Activated T-helper 1 cell treated with Interleukin-2 at 50 U/mL for 16 hours (primary cell): ENCODE measurements at regions not wholly inside any gene's neighbourhood (a gene's known extent, or its start where the extent isn't known, plus 50 kb on each side); places are given as distances from the start of the nearest gene placed in this dataset.

Source experiments
- DNase-seq: peaks from one replicate; pipeline ENCODE4 v3.0.0-alpha.2; 2020; ENCODE audit warnings: low read depth

DNA sequence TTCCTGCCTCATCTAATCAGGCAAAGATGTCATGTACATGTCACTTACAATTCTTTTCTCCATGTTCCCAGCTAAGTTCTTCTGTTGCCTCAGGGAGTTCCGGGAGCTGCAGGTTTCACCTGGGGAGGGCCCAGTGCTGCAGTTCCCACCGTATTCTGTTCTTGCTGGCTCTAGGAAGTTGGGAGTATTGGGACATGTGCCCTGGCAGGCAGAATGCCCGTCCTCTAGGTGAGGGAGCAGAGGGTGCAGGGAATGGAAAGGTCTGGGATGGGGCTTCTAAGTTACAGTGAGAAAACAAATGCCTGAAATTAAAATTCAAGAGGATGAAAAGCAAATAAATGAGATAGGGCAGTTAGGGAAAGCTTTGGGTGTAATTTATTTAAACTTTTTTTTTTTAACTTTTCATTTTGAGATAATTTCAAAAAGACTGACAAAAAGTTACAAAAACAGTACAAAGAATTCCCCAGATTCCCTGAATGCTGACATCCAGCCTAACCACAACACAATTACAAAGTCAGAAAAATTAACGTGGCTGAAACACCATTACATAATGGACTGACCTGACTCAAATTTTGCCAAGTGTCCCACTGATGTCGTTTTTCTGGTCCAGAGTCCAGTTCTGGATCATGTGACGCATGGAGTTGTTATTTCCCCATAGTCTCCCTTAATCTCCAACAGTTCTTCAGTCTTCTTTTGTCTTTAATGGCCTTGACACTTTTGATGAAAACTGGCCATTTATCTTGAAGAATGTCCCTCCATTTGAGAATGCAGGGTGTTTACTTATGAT, 187.2 kb upstream of the MYL2 start:
- no peak for DNase-seq

DNA sequence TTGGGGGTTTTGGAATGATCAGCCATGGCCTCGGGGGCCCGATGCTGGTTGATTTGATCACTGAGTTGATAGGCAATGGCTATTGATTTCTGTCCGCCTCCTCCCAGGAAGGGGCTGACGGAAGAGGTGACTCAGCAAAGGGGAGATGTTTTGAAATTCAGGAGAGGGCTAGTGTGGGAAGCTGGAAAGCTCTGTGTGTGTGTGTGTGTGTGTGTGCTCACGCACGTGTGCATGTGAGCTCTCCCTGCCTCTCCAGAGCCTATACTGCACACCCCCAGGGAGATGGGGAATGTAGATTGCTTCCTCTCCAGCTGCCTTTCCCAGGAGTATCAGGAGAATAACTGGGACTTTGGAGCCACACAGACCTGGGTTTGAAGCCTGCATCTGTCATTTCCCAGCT, 184.9 kb upstream of the MYL2 start:
- no peak for DNase-seq

DNA sequence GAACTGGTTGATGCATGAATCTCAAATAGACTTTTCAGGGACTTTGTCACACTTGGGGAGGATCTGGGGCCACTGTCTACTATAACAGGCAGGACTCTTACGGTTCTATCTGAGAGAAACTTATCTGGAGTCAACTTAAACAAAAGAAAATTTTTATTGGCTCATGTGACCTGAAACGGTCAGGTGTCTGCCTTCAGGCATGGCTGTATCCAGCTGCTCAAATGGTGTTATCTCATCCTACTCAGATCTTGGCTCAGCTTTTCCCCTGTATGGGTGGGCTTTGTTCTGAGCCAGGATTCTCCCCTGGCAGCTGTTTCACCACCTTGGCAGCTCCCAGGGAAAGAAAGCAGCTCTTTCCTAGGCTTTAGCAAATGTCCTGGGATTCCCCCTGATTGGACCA, 183.2 kb upstream of the MYL2 start:
- no peak for DNase-seq

DNA sequence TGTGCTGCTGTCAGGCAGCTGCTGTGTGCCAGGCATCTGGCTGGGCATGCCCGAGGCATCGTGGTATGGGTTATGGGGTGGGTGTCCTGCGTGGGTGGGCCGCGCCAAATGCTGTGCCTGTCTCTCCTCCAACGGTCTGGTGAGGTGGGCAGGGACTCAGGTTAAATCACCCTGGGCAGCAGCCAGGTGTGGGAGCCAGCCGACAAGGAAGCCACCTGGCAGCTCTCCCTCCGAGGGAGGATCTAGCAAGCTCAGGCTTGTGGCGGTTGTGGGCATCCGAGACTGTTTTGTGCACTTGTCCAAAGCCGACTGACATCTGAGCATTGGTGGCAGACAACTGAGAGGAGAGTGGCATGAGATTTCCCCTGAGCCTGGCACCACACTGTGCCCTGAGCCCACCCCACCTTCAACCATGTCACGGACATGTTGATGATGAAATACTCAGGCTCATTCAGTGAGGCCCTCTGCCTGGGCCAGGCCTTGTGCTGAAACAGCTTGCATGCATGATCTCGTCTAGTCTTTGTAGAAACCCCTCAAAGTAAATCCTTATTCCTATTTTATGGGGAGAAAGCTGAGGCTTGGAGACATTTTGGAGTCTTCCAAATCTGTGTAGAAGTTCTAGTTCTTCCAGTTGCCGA, 181.8 kb upstream of the MYL2 start:
- no peak for DNase-seq

DNA sequence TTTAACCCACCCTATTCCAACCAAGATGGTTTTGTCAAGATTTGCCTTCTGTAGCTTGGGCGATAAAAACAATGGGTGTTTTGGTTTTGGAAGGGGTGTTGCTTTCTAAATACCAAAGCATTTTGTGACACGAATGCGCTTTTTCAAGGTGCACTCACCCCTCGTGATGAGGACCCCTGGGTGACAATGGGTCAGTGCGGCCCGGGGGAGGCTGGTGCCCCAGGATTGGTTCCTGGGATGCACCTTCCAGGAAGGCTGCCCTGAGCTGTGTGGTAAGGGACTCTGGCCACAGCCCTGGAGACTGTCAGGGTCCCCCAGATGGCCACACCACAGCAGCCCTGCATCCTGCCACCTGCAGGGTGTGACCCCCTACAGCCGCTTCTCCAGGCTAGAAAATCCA, 180.6 kb upstream of the MYL2 start:
- DNase-seq: no peak

DNA sequence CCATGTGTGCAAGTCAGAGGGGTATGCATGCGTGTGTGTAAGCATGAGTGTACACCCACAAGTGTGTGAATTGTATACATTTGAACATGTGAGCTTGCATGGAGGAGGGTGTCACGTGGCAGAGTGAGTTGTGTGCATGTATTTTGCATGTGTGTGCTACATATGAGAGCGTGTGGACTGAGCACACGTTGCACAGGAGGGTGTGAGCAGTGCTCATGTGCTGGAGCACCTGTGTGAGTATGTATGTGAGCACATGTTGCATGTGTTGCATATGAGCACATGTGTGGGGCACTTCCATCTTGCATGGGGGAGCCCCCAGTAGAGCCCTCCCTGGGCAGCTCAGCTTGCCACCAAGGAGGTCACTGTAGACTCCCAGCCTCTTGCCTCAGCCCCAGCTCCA, 180.2 kb upstream of the MYL2 start:
- no peak for DNase-seq

DNA sequence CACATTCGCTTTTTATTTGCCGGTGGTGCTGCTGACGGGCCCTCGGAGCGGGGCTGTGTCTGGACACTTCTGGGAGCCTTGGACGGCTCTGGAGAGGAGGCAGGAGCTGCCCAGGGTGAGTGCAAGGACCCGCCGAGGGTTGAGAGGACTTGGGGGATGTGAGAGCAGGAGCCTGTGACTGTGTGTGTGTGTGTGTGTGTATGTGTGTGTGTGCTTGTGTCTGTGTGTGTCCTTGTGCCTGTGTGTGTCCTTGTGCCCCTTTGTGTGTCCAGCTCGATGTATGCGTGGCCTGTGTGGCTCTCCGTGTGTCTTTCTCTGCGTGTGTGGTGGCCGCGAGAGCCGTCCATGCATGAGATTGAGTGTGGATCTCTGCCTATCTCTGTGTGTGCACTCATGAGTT, 179.6 kb upstream of the MYL2 start:
- no peak for DNase-seq

DNA sequence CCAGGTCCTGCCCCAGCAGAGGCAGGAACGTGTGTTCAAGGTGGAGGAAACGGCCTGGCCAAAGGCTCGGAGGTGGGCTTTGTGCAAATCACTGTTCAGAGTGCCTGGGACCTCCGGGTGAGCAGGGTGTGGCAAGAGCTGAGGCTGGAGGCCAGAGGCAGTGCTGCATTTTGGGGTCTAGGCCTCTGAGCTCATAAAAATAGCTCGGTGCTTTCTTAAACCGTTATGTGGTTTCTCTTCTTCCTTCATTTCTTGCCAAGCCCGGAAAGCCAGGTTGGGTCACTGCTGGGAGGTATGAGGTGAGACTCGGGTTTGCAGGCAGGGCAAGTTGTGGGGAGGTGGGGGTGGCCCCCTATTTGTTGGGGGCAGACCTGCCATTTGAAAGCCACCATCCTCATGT, 178.8 kb upstream of the MYL2 start:
- DNase-seq: no peak

DNA sequence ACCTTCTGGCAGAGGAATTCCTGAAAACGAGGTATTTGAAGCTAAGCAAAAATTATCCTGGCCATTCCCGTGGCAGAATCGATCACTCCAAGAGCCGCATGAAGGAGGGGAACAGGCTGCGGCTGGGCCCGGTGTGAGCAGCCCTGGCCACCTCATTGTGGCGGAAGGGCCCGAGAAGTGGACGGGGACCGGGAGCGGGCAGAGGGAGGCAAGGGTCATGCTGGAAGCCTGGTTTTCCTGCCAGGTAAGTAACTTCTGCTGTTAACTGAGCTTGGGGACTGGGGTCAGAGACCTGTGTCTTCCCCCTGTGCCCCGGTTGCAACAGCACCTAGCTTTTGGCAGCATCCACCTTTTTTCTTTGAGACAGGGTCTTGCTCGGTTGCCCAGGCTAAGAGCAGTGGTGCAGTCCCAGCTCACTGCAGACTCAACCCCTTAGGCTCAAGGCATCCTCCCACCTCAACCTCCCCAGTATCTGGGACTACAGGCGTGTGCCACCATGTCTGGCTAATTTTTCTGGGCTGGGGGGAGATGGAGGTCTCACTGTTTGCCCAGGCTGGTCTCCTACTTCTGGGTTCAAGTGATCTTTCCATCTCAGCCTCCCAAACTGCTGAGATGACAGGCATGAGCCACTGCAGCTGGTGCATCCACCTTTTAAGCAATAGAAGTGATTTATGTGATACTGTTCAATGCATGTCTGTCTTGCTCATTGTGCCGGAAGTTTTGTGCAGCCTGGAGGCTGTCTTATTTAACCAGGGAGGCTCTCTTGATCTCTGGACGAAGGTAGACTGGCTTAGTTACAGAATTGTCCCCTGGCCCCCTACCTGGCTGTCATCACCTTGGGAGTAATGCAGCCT, 174.0 kb upstream of the MYL2 start:
- no peak for DNase-seq

DNA sequence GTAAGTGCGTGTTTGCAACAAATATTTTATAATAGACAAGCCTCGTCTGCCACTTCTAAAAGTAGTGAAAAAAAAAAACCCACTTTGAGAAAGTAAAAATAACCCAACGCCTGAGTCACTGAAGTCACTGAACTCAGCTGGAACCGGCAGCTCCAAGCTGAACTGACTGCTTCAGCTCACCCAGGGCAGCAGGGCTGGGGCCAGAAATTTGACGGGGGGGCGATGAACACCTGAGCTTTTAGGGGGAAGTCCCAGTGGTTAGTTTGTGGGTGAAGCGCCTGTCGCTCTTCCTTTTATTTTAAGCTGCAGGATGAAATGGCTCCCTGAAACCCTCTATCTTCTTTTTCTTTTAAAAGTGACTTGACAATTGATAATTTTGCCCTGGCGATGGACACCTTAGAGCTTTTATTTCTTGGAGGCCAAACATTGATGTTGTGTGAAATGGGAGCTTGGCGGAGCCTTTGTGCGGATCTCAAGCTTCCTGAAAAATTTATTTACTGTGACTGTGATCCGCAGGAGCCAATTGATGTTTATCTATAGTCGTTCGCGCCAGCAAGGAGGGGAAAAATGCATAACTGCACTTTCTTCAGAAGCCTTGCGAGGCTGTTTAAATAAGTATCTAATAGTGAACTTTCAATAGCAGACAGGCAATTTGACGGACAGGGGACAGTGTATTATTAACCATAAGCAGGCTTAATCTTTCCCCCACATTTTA, 173.2 kb upstream of the MYL2 start:
- DNase-seq: no peak

DNA sequence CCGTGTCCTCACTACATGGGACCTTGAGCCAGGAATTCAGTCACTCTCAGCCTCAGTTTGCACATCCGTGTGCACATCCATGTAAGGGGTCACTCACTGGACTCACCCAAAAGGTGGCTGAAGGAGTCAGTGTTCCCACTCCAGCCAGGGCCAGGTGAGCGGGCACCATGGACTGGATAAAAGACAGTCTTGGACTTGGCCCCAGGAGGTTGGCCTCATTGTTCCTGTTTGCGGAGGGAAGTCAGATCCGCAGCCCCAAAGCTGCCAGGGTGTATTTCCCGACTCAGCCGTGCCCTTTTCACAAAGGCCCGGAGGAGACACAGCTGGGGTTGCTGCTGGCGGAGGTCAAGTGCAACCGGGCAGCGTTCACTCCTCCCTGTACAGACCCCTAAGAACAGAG, 170.7 kb upstream of the MYL2 start:
- no peak for DNase-seq

DNA sequence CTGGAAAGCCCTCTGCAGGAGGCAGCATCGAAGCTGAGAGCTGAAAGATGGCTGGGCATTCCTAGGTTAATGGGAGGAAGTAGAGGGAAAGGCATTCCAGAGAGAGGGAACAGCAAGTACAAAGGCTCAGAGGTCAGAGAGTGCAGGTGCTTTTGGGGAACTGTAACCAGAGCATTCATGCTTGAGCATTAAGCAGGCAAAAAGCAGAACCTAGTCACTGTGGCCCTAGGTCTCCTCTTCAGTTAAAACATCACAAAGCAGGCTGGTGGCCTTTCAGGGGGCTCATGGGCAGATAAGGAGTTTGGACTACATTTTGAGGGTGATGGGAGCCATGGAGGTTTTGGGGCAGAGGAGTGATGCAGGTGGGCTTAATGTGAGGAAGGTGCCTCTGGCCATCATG, 169.2 kb upstream of the MYL2 start:
- no peak for DNase-seq

DNA sequence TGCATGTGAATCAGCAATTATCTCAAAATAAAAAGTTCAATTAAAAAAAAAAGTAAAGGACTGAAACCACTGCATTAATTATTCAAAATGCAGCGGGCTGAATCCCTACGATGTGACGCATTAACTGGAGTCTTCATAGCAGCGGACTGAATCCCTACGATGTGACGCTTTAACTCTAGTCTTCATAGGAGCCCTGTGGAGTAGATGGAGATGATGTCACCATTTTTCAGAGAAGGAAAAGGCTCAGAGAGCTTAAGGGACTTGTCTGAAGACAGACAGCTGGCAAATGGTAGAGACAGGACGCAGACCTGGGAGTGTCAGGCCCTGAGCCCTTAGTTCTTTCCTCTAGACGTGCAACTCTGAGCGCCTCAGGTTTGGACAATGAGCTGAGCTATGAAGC, 168.0 kb upstream of the MYL2 start:
- DNase-seq: no peak

DNA sequence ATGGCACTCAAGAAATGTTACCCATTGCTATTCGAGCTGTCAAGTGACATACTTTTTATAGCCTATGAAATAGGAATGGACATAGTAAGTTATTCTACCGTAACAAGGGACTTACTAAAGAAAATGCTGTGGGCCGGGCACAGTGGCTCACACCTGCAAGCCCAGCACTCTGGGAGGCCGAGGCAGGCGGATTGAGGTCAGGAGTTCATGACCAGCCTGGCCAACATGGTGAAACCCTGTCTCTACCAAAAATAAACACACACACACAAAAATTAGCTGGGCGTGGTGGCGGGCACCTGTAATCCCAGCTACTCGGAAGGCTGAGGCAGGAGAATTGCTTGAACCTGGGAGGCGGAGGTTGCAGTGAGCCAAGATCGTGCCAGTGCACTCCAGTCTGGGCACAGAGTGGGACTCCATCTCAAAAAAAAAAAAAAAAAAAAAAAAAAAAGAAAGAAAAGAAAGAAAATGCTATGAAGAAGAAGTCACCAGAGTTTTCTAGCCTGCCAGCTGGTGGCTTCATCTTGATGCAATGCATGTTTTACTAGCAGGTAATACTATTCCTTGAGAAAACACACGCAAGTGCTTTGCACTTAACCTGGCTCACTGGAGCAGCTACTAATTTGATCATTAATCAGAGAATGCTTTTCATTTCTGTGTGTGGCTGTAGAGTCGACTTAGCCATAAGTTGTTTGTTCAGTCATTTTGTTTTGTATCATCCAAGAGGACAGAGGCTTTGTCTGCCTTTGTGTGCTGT, 166.7 kb upstream of the MYL2 start:
- no peak for DNase-seq

DNA sequence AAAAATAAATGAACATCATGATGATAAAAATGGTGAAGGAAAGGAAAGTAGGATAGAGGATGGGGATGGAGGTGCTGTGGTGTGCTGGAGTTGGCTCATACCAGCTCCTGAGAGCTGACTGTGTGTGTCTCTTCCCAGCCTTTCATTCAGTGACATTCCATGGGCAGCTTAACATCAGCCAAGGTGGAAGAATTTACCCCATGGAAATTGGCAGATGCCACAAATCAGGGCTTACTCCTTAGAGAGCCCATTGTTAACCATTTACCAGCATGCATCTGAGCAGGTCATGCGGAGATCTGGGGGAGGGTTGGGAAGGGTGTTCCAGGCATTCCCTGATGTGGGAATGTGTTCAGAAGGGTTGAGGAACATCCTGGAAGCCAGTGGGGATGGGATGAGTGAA, 164.7 kb upstream of the MYL2 start:
- DNase-seq: no peak

DNA sequence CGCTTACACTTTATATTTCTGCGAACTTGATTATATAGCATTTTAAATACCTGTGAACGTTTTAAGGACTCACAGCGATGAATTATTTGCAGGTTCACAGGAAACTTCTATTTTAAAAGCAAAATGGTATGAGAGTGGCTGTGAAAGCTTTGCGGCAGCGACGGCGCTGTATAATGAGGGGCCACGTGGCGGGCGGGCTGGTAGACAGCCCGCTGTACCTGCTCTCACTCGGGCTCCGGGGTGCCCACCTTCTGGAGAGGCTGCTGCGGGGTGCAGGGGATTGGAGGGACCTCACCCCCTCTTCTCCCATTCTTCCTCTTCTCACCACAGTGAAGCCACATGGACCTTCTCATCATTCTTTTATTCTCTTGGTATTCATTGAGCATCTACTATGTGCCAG, 164.2 kb upstream of the MYL2 start:
- no peak for DNase-seq

DNA sequence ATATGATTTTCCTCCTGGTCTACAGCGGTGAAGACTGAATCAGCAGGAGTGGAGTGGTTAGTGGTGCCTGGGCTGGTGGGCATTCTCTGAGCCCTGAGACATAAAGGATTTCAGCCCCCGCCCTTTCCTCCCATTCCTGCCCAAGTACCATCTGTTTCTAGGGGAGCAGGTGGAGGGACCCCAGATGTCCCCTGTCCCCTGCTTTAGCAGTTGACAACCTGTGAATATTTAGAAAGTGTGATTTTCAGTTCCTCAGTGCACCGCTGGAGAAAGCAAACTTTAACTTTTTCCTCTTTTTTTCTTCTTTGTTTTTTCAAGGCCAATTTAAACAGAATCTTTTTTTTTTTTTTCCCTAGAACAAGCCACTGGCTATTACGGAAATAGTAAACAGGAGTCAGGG, 163.8 kb upstream of the MYL2 start:
- DNase-seq: no peak

DNA sequence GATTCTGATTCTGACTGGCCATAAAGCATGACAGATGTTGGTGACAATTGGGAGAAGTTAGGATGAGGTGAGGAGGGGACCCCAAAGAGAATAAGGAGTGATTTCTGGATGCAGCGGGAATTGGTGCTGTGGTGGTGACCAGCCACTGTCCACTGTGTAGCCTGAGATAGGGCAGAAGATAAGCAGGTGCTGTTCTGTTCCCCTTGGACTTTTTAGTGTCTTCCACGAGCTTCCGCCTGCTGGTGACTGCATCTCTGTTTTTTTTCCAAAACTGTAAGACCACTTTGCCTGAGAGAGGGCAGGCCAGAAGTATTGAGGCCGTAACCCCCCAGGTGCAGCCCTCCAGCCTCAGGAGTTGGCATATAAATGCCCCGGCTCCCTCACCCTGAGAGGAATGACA, 161.2 kb upstream of the MYL2 start:
- no peak for DNase-seq

DNA sequence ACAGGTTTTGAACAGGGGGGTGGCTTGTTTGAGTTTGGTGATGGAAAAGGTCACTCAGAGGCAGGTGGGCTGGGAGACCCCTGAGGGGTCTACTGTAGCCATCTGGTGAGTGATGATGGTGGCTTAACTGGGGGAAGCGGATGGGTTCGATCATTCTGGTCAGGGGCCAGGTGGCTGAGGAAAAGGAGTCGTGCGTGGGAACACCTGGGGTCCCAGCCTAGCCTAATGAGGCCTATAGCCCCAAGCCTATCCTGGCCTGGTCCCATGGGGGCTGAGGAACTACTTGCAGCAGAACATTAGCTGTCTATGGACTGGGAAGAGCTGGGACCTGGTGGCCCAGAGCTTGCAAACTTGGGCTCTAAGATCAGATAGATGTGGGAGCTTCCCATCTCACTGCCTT, 158.4 kb upstream of the MYL2 start:
- DNase-seq: no peak

DNA sequence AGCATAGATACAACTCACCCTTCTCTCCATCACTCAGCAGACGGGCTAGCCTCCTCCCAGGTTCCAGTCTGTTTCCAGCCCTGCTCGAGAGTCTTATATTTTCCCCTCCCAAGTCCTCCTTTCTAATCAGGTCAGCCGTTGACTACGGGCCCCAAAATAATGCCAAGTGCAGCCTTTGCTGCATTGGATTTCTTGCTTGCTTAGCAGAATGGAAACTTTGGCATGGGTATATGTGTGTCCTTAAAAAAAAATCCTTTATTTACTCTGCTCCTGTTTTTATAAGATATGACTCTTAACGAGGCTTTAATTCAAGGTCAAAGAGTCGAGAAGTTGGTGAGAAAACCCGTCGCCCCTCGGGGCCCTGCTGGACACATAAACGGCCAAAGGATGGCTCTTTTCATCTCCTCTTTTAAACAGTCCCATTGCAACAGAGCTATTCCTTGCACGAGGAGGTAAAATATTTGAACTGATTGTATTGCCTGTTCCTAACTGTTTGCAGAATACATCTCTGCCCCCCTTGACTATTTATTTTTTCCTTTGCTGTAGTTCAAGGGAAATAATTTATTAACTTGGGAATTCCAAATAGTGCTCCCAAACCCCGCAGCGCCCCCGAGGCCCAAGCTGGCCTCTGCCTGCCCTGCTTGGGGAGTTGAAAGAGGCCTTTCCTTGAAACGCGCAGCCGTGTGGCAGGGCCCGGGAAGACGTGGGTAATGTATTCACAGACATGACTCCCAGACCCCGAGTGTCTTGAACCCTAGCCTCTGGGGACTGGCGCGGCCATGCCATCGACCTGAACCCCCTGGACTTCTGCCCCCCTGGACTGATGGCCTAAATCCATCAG, 156.5 kb upstream of the MYL2 start:
- no peak for DNase-seq

DNA sequence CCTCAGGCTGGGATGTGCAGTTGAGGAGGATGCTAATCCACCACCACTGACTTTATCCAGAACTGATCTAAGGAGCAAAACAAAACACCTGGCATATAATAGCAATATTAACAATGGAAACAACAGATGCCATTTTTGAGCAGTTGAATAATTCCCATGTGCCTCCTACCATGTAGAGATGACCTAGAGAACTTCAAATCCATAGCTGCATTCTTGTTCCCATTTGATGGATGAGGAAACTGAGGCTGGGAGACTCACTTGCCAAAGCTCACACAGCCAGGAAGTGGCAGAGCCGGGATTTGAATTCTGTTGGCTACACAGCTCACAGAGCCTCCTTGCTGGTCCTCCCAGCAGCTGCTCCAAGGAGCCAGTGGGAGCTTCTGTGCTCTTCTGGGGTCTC, 155.8 kb upstream of the MYL2 start:
- no peak for DNase-seq
